Psoas muscle (tissue), 7 donors: ENCODE measurements at regions not wholly inside any gene's neighbourhood (a gene's known extent, or its start where the extent isn't known, plus 50 kb on each side); places are given as distances from the start of the nearest gene placed in this dataset.

Experiments
- ATAC-seq, 4 donors: fragments of 200-7000 bp; cut with Tn5 transposase; one replicate each; pipeline ENCODE4 v1.9.1; 2020; ENCODE audit warnings: moderate library complexity in 3 of 4, mild to moderate bottlenecking in 2 of 4
- DNase-seq, 2 donors: peaks; one replicate each; pipeline ENCODE4 v3.0.0-alpha.2; 2020
- H3K27ac ChIP-seq: fragments of 200-600 bp; one replicate; pipeline ENCODE4 v1.8.0; 2022
- H3K27me3 ChIP-seq, 3 donors: fragments of 200-600 bp in 1 of 3; one replicate each; pipeline versions ENCODE4 v1.6.1 to v1.8.0; 2013 to 2022; ENCODE audit warnings: low read length in 2 of 3, mild to moderate bottlenecking in 2 of 3, moderate library complexity in 1 of 3; ENCODE audit not compliant: insufficient read depth in 3 of 3
- H3K36me3 ChIP-seq, 2 donors: fragments of 200-600 bp in 1 of 2; one replicate each; pipeline versions ENCODE4 v1.6.1 to v1.8.0; 2013 to 2022; ENCODE audit warnings: low read depth in 1 of 2, mild to moderate bottlenecking in 1 of 2, moderate library complexity in 1 of 2; ENCODE audit not compliant: insufficient read depth in 1 of 2
- H3K4me1 ChIP-seq: fragments of 200-600 bp; one replicate; pipeline ENCODE4 v1.8.0; 2022
- H3K4me3 ChIP-seq: fragments of 200-600 bp; one replicate; pipeline ENCODE4 v1.8.0; 2022; ENCODE audit warnings: mild to moderate bottlenecking
- H3K9me3 ChIP-seq: fragments of 200-600 bp; one replicate; pipeline ENCODE4 v1.8.0; 2022
- WGBS, 3 donors: extraction: QIAGEN DNeasy Blood & Tissue Kit; methylation state at CpG; one replicate each; pipeline versions ENCODE4 v1.1.6 to v1.1.7; 2013; 5-methylcytosine and 5-hydroxymethylcytosine counted together
- intact Hi-C, 2 donors: fragments of 100-400 bp; cut with DNase I; formaldehyde crosslinking; loops; one replicate each; pipeline versions ENCODE4 v1.11.0 to v1.14.2; 2022
- TF ChIP-seq, protein P1 (sequence below): fragments of 200-600 bp; IDR thresholded peaks from one replicate; pipeline ENCODE4 v1.8.0; 2022; ENCODE audit warnings: antibody characterized with exemption
- donor health status: healthy with polysubstance abuse.
- donor health status: DM: no; HTN: no; CAD: no; lungs with moderate emphysema.
- donor health status: Bipolar disorder and iron deficiency.
- donor health status: healthy.
- donor health status: DM: yes; HTN: yes; CAD: no.
- donor health status: DM: no; HTN: no; CAD: no.
- donor health status: DM: yes; HTN: yes; CAD: no.

DNA sequence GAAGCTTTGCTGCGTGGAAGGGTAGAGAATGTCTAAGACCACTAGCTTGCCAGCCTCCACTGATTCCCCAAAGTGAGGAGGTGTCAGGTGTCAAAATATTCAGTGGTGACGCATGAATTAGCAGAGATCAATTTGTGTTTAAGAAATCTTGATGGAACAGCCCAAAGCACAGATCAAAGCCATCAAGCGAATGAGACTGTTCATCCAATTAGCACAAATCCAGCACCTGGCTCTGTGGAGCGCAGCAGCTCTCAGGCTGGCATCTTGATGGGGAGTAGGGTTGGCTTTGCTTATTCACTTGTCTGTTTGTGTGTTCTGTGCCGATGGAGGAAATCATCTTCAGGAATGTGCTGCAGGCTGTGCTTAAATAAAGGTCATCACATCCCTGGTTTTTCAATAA is 456.8 kb upstream of the CCL2 start:
- Histone ChIP-seq H3K9me3 (no peaks in the 10 kb centered on the region), H3K4me3 (no peak overlapping the region), H3K4me1 (no peaks in the 10 kb centered on the region), H3K36me3 (no peaks in the 10 kb centered on the region), H3K27me3 (peaks cover 0 to 7% (median 2%) of the 10 kb centered on the region in 3 donors), H3K27ac (no peak overlapping the region)
- intact Hi-C loops = no loop called here
- WGBS, 3 donors = 61 to 66% (median 66%) methylated on average over 5 of the region's 5 CpGs
- TF ChIP-seq, protein P1, sequence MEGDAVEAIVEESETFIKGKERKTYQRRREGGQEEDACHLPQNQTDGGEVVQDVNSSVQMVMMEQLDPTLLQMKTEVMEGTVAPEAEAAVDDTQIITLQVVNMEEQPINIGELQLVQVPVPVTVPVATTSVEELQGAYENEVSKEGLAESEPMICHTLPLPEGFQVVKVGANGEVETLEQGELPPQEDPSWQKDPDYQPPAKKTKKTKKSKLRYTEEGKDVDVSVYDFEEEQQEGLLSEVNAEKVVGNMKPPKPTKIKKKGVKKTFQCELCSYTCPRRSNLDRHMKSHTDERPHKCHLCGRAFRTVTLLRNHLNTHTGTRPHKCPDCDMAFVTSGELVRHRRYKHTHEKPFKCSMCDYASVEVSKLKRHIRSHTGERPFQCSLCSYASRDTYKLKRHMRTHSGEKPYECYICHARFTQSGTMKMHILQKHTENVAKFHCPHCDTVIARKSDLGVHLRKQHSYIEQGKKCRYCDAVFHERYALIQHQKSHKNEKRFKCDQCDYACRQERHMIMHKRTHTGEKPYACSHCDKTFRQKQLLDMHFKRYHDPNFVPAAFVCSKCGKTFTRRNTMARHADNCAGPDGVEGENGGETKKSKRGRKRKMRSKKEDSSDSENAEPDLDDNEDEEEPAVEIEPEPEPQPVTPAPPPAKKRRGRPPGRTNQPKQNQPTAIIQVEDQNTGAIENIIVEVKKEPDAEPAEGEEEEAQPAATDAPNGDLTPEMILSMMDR = no peak
- no peak for ATAC-seq
- DNase-seq = no peak

DNA sequence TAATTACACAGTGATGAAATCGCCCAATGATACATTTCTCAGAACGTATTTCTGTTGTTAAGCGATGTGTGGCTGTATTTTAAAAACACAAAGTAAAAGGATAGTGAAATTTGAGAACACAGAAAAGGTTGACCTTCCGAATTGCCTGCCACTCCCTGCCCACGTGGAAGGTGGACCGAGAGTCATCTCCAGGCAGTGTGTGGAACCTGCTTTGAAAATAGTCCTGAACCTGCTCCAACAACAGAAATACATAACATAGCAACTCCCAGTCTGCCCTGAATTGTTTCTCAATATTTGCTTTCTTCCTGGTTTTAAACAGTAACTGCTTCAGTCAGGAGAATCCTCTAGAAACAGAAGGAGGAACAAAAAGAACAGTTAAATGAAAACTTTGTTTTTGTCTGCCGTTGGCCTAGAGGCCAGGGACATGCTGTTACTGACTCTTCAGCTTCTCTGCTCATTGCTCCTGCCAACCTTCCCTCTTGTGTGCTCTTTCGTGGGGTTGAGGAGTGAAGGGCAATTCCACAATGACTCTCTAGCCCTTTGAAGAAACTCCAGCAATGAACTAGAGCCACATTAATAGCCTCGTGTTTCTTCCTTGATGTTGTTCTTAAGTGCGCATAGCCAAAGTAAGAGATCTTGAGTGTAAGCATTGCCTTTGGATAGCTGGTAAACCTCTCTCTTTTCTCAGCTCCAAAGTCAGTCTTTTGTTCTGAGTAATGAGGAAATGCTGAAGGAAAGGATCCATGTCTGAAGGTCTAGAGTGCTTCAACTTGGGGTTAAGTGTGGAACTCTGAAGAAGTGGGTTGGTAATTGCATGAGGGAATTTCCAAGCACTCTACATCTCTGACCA is 452.5 kb upstream of the CCL2 start:
- Histone ChIP-seq H3K4me3 (no peak overlapping the region), H3K36me3 (no peaks in the 10 kb centered on the region), H3K4me1 (no peaks in the 10 kb centered on the region), H3K9me3 (no peaks in the 10 kb centered on the region), H3K27me3 (peaks cover 0 to 12% (median 2%) of the 10 kb centered on the region in 3 donors), H3K27ac (no peak overlapping the region)
- ATAC-seq = no peak
- intact Hi-C loops = no loop called here
- TF ChIP-seq, protein P1 = no peak
- DNase-seq = no peak
- 46 to 69% (median 61%) methylated on average over 10 of the region's 10 CpGs for WGBS, 3 donors

DNA sequence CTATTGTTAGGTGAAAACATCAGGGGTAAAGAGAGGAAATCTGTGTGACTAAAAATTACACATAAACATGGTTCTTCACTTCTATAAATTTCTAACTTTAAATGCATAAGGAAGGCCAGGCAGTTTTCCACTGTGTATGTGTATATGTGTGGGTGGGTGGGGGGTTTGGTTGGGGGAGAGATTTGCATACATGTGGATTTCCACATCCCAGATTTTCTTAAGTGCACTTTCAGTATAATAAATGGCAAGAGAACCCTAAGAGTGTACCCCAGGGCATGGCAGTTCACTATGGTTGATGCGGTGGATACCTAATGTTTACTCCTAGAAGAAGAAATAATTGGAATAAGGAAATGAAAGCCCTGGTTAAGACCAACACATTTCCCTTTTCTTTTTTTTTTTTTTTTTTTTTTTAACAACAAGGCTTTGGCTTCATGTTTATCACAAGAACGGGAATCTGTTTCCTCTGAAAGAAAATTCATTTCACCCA is 451.8 kb upstream of the CCL2 start:
- WGBS, 3 donors = 77 to 81% (median 79%) methylated on average over 2 of the region's 2 CpGs
- H3K4me1 ChIP-seq = no peaks in the 10 kb centered on the region
- ATAC-seq (no peak), DNase-seq (no peak)
- no peak overlapping the region for H3K4me3 ChIP-seq
- H3K27ac ChIP-seq = no peak overlapping the region
- H3K27me3 ChIP-seq = peaks cover 0 to 12% (median 2%) of the 10 kb centered on the region in 3 donors
- intact Hi-C loops = no loop called here
- no peaks in the 10 kb centered on the region for H3K36me3 ChIP-seq
- TF ChIP-seq, protein P1 = no peak
- no peaks in the 10 kb centered on the region for H3K9me3 ChIP-seq

DNA sequence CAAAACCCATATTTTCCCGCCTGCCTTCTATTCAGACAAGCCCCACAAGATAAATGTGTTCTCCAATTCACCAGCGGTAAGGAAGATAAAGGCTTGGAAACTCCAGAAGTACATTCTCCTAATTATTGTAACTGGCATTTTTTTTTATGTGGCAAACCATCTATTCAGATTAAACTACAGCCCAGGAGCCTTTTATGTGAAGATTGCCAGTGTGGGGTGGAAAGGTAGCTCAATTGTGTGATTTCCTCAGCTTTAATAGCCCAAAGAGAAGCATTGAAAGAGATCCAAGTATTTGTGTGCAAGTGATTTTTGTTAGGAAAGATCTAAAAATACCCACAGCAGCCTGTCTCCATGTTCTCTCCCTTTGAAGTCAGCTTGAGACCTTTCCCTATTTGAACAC is 451.4 kb upstream of the CCL2 start:
- TF ChIP-seq, protein P1 = no peak
- no peak overlapping the region for H3K27ac ChIP-seq
- no peaks in the 10 kb centered on the region for H3K9me3 ChIP-seq
- 77 to 83% (median 80%) methylated on average over 2 of the region's 2 CpGs for WGBS, 3 donors
- peaks cover 0 to 12% (median 2%) of the 10 kb centered on the region in 3 donors for H3K27me3 ChIP-seq
- no peak overlapping the region for H3K4me3 ChIP-seq
- H3K4me1 ChIP-seq = no peaks in the 10 kb centered on the region
- intact Hi-C loops = no loop called here
- ATAC-seq (no peak), DNase-seq (no peak)
- H3K36me3 ChIP-seq = no peaks in the 10 kb centered on the region
